GM12878 (cell line): ENCODE measurements at regions not wholly inside any gene's neighbourhood (a gene's known extent, or its start where the extent isn't known, plus 50 kb on each side); places are given as distances from the start of the nearest gene placed in this dataset.

Experiments
- CTCF ChIP-seq, 3 experiments: IDR thresholded peaks in 2 of 3; conservative IDR thresholded peaks in 1 of 3; 2 replicates each; pipeline ENCODE4 v1.5.1; 2011; ENCODE audit warnings: low read depth in 3 of 3, low read length in 3 of 3, mild to moderate bottlenecking in 3 of 3, control low read depth in 2 of 3, moderate library complexity in 2 of 3, inconsistent platforms in 1 of 3, mixed read lengths in 1 of 3; ENCODE audit not compliant: control insufficient read depth in 2 of 3, insufficient read depth in 1 of 3; ENCODE audit errors: extremely low read depth in 1 of 3
- EP300 ChIP-seq, 2 experiments: fragments of 150-350 bp in 1 of 2; IDR thresholded peaks; 2 replicates each; pipeline ENCODE4 v1.6.1; 2011 to 2012; ENCODE audit warnings: low read depth in 2 of 2, low read length in 2 of 2, borderline replicate concordance in 1 of 2, improper control_type of control experiment in 1 of 2, inconsistent platforms in 1 of 2; ENCODE audit not compliant: control insufficient read depth in 1 of 2
- ESRRA ChIP-seq: IDR thresholded peaks from 2 replicates; pipeline ENCODE4 v1.6.1; 2012; ENCODE audit warnings: mild to moderate bottlenecking, low read length, improper control_type of control experiment
- MXI1 ChIP-seq: fragments of 150-350 bp; IDR thresholded peaks from 2 replicates; pipeline ENCODE4 v1.6.1; 2011; ENCODE audit warnings: low read depth, mild to moderate bottlenecking, inconsistent platforms, low read length, improper control_type of control experiment
- NFIC ChIP-seq: IDR thresholded peaks from 2 replicates; pipeline ENCODE4 v1.6.1; 2012; ENCODE audit warnings: low read depth, mild to moderate bottlenecking, inconsistent platforms, low read length, moderate library complexity
- SIN3A ChIP-seq: IDR thresholded peaks from 2 replicates; pipeline ENCODE4 v1.6.1; 2012; ENCODE audit warnings: low read depth, low read length, improper control_type of control experiment
- TAF1 ChIP-seq: IDR thresholded peaks from 2 replicates; pipeline ENCODE4 v1.6.1; 2011; ENCODE audit warnings: mild to moderate bottlenecking, low read depth, low read length, borderline replicate concordance
- ZNF217 ChIP-seq: fragments of 450-650 bp; IDR thresholded peaks from 2 replicates; pipeline ENCODE4 v1.6.1; 2017; ENCODE audit warnings: antibody characterized with exemption, mild to moderate bottlenecking

DNA sequence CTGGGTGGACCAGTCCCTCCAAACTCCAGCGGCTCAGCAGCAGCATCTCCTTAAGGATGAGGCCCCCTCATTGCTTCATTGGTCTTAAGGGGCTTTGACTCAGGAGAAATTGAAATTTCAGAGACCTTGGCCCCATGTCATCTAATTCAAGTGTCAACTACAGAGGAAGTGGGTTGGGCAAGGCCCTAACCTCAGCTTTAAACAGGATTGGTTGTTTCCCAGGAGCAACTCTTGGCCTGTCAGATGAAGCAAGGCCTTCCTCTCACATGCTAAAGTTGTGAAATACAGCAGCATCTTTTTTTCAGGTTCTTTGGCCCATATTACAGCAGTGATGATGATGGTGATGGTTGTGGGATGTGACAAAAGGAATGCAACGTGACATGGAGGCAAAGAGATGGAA lies 348.3 kb downstream of the ICE1 start:
- TF ChIP-seq SIN3A (no peak), ESRRA (no peak), ZNF217 (no peak), EP300 (IDR thresholded peaks at IDR 0.05; ENCODE audit: borderline replicate concordance in 1 of 2, control insufficient read depth in 1 of 2, low read depth in 2 of 2, low read length in 2 of 2) (no peak), TAF1 (no peak), CTCF (IDR thresholded peaks at IDR 0.05 in 2 of 3, conservative IDR thresholded peaks at IDR 0.05 in 1 of 3; ENCODE audit: control insufficient read depth in 2 of 3, extremely low read depth in 1 of 3, insufficient read depth in 1 of 3, low read depth in 3 of 3, low read length in 3 of 3) (no peak), NFIC (no peak), MXI1 (no peak)
